HG03025 (cell line): ENCODE measurements at regions not wholly inside any gene's neighbourhood (a gene's known extent, or its start where the extent isn't known, plus 50 kb on each side); places are given as distances from the start of the nearest gene placed in this dataset.
"Not testable (repeated sequence)": the region's sequence is repeated elsewhere in the genome, so short reads cannot be mapped to it uniquely, and the experiment has no call there.

Experiments used
- ATAC-seq: cut with Tn5 transposase; IDR thresholded peaks from one replicate; pipeline ENCODE4 v1.9.1; 2021; ENCODE audit warnings: mild to moderate bottlenecking, moderate library complexity; ENCODE audit not compliant: unreplicated experiment, low FRiP score

DNA sequence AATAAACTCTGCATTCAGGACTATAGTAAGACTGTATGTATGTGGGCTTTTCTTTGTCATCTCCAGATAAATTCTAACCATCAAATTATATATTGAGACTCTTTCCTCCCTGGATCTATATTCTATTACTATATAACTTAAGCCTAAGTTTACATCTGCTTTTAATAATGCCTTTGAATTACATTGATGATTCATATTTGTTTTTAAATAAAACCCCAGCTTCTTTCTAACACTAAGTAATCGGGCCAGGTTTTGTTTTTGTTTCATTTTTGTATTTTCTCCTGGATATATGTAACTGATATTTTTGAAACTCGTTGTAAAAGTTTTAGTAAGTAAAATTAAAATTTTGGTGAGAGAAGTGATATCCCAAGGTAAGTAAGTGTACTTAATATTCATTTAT, 1599.1 kb downstream of the PCDH9 start:
- ATAC-seq, result no peak

DNA sequence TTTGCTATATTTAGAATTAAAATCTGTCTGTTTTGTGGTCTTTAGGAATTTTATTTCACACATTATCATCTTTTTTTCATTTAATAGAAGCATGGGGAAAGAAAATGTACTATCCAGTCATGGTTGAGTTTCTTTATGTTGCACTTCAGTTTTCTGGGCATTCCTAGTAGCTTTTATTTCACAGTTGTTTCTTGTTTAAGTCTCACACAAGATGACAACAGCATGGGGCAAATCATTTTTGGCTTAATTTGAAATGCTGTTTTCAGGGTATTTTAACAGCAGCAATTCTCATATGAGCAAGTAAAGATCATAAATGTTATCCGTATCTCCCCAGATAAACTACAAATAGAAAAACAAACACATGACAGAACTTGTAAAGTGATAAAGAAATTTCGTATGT, 1600.2 kb downstream of the PCDH9 start:
- no peak for ATAC-seq

DNA sequence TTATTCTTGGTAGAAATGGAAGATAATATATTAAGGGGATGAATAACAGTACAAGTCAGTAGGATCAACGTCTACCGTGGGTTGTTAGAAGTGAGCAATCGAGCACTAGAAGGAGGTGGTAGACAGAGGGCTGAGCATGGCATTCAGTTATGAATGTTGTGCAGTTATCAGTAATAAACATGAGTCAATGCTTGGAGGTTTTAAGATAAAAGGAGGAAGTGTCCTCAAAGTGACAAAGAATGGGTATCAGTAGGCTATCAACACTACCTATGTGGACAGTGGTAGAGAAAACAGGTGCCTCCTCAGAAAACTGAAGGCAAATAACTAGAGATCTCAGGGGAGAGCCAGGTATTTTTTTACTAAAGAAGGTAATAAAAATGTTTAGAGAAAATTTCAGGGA, 1607.0 kb downstream of the PCDH9 start:
- no peak for ATAC-seq

DNA sequence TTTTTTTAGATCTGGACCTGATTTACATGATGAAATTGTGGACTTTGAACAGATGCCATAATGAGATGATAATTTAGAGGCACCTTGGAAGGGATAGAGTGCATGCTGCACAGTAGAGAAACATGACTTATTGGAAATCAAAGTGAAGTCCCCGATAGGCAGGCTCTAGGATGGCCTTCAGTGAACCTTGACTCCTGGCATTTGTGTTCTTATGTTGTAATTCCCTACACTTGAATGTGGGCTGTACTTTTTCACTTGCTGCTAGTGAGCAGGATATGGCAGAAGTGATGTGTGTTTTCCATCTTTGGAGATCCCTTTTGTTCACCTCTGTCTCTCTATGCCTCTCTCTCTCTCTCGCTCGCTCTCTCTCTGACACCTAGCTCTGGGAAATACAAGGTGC, 1614.6 kb downstream of the PCDH9 start:
- ATAC-seq, result no peak

DNA sequence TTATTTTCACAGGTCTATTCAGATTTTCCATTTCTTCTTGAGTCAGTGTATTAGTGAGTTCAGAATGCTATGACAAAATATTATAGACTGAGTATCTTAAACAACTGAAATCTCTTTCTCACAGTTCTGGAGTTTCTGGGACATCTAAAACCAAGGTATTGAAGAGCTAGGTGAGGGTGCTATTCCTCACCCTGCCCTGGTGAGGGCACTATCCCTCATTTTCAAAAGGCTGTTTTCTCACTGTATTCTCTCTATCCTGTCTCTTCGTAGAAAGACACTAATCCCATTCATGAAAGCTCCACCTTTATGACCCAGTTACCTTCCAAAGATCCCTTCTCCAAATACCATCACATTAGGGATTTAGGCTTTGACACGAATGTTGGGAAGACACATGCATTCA, 1617.1 kb downstream of the PCDH9 start:
- no peak for ATAC-seq

DNA sequence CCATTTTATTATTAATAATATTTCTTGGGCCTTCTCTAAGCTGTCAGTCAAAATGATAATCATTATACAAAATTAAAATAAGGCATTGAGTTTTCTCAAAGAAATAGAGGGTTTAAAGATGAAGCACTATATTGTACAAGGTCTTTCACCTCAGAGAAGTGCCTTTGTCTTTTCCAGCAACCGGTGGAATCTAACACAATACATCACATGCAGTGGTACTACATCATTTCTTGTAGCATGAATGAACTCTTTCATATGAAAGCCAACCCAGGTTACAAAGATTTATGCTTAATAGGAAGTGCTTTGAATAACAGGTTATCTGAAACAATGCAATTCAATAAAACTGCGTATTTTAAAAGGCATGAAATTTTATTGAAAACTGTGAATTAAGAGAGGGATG, 1620.8 kb downstream of the PCDH9 start:
- no peak for ATAC-seq

DNA sequence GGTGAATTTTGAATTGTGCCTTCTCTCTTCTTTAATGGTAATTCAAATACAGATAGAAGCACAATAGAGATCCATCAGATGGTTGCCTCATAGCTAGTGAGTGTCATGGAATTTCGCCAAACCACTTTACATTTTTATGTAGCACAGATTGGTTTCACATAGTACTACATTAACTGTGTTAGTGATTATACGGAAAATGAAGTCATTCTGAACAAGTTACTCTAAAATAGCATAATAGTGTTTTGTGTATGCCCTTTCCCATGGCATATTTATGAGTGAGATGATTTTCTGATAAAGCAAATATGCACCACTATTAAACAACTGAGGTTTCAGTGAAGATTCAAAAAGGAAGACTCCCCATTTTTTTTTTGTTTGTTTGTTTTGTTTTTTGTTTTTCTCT, 1623.5 kb downstream of the PCDH9 start:
- no peak for ATAC-seq

DNA sequence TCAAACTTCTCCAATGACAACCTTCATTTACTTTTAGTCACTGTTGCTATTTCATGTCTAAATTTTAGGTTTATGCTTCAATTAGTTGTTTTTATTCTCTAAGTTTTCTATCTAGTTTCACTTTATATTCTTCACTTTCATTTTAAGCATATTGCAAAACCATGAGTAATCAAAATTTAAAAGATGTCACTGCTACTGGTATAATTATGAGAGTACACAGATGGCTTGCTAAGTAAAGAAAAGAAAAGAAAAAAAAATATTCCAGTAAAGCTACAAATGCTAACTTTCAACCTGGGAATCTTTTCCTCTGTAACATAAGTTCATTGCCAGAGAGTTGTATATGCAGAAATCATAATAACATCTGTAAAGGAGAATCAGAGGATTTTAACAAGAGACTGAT, 1624.7 kb downstream of the PCDH9 start:
- no peak for ATAC-seq

DNA sequence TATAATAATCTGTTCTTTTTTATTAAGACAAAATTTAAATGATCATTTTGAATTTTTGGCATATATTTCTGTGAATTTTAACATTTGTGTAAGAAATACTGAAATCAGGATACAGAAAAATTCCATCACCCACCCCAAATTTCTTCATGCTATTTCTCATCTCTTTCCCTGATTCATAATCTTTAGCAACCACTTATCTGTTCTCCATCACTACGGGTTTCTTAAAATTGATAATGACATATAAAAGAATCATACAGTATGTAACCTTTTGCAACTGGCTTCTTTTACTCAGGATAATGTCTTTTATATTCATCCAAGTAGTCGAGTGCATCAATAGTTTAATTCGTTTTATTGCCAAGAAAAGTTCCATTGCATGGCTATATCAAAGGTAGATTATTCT, 1627.0 kb downstream of the PCDH9 start:
- no peak for ATAC-seq

DNA sequence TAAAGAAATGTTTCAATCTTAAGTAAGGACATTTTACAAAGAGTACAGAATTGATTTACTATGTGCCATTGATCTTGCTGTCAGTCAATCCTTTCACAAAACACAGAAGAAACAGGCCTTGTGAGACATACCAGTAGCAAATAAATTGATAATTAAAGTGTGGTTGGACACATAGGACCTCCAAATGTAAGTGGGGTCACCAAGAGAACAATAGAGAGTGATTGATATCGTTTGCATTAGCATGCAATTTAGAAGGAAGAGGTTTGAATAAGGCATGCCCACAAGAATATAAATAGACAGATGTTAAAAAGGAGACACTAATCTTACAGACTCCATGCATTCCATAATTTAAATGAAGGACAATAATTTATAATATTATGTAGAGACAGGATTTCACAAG, 1628.3 kb downstream of the PCDH9 start:
- no peak for ATAC-seq

DNA sequence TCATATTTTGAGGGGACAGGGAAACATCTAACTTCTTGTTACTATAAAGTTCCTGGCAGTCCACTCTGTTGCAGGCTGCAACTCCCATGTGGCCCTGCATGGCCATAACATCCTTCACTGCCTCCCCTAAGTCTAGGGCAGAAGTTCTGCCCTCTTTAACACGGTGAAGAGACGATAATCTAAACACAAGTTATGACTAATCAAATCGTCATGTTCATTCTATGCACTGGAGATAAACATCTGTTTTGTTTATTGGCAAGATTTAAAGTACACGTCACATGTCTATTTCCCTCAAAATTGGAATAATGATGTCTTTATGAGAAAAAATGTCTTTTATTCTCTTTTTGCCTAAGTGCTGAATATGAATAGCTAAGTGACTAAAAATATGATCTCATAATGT, 1629.4 kb downstream of the PCDH9 start:
- ATAC-seq, result no peak

DNA sequence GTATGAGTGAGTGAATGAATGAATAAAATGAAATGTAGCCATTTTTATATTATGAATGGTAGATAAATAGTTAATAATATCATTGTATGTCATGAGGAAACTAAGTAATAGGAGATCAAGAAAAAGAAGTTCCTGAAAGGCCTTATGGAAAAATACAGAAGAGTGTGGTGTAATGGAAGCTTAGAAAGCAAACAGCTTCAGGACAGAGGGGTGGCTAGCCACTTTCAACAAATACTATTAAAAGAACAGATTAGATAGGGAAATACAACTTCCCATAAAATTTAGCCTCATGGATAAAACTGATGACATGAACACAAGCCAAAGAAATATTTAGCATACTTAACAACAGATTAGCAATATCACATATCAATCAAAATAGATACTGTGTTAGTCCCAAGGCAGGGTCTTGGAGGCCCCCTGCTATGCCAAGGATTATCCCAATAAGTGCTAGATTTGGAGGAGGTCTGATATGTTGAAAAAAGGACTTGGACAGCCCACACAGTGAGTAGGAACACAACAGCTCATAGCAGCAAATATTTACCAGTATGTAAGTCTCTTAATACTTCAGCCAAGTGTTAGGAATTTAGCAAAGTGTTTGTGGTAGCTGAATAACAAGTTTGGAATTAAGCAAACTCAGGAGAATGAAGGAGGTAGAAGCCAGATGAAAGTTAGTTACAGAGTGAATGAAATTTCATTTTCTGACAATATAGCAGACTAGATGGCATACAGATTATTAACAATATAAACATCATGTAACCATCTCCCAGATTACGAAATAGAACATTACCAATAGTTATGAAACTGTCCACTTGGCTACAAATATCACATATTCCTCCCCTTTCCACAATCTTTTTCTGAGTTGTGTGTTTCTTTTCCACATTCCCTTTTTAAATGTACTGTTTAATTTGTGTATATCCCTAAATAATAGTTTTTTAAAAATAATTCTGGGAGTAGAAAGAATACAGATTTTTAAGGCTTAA, 1632.0 kb downstream of the PCDH9 start:
- ATAC-seq, result no peak

DNA sequence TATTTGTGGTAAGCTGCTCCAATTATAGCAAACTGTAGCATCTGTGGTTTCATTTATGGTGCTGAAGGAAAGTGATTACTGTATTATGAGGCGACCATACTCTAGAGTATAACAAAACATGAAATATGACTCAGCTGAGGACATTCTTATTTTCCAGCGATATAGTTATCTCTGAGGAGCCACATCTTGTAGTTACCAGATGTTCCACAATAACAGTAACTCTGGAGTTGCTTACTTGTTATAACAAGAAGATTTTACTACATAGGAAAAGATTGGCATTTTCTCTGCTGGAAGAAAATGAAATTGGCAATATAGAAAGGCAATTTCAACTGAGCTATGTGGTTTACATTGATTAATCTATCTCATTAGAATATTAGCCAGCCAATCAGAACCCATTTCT, 1634.2 kb downstream of the PCDH9 start:
- ATAC-seq, result no peak

DNA sequence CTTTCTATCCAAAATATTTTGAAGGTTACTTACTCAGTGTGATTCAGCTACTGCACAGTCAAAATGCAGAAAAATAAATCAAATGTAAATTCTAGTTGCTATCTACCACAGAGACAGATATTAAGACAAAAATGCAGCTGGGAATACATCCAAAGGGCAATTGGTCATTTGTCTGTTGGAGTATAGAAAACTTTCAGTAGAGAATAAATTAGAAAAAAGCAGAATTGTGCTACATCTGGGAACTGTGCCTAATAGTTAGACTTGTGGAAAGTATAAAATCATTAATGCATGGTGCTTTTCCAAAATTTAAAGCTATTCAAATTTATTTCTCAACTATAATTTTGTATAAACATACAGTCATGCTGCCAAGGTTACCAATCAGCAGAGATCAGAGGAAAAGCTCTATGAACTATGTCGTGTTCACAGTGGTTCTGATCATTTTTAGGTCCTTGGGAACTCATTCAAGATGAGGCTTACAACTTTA, 1635.8 kb downstream of the PCDH9 start:
- no peak for ATAC-seq

DNA sequence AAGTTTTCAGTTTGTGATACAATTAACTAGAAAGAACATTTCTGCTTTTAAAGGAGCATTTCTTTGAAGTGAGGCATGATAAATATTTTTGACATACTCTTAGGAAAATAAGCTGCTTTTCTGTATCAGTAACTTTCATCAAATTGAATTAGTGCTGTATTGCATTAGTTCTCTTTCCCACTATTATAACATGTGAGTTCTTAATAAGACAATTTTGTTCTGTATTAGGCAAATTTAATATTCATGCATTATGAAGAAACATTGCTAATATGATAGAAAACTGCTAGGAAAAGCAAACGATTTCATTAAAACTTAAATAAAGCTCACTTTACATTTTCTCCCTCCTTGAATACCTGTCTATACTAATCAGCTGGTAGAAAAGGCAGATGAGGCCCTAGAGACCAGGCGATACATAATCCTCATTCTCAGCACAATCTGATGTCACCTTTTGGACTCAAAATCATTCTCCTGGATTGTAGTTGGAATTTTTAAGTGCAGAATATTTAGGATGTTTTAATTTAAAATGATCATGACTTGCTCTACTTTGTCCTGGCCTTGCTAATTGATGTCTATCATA, 1636.8 kb downstream of the PCDH9 start:
- no peak for ATAC-seq

DNA sequence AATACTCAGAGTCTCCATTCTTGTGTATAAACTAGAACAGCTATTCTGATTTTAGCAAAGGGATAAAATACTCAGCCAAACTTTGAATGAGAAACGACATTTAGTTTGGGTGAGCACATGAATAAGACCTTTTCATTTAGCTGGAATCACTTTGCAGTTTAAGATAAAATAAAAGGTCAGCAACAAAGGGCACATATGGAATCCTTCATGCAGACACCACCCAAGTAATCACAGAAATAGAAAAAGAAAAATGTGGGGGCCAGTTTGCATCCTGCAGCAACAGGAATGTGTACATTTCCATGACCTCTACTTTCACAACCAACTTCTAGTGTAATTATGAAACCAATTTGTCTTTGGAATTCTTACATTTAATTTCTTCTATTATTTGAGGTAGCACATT, 1637.4 kb downstream of the PCDH9 start:
- ATAC-seq, result no peak

DNA sequence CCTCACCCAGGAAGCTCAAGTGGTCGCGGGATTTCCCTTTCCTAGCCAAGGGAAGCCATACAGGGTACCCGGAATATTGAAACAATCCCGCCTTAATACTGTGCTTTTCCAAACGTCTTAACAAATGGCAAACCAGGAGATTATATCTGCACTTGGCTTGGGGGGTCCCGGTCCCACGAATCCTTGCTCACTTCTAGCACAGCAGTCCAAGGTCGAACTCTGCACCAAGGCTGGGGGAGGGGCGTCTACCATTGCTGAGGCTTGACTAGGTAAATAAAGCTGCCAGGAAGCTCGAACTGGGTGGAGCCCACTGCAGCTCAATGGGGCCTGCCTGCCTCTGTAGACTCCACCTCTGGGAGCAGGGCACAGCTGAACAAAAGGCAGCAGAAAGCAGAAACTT, 1644.8 kb downstream of the PCDH9 start:
- ATAC-seq, result no peak

DNA sequence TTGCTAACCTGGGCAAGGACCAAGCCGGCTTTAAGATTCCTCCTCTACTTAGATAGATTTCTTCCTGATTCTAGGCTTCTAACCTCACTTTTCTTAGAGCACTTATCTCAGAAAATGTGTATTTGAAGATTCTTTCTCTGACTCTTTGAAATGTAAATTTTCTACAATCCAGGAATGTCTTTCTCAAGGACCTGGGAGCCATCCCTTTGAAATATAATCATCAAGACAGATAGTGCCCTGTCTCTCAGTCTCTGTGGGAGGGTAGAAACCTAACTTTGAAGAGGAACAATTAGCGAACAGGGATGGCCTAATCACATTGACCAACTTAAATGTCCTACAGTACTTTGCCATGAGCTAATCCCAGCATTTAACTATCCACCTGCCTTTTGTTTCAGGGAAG, 1646.0 kb downstream of the PCDH9 start:
- no peak for ATAC-seq

DNA sequence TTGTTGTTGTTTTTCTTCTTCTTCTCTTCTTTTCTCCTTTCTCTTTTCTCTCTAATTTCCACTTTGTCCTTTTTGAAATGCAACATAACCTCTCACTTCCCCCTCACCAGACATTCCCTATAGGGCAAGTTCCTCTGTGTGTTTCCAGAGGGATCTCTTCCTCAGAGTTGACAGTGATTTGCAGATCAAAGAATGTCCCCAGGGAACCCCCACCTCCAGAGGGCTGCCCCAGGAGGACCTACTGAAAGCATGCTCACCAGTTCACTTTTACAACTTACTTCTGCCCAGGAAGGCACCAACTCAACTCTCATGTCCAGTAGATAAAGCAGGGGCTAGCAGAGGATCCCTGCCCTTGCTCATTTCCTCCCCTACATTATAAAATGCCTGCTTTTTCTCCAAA, 1648.0 kb downstream of the PCDH9 start:
- ATAC-seq, result no peak

DNA sequence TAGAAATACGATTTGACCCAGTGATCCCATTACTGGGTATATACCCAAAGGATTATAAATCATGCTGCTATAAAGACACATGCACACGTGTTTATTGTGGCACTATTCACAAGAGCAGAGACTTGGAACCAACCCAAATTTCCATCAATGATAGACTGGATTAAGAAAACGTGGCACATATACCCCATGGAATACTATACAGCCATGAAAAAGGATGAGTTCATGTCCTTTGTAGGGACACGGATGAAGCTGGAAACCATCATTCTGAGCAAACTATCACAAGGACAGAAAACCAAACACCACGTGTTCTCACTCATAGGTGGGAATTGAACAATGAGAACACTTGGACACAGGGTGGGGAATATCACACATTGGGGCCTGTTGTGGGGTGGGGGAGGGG, 1665.6 kb downstream of the PCDH9 start:
- ATAC-seq, result not testable (repeated sequence)

DNA sequence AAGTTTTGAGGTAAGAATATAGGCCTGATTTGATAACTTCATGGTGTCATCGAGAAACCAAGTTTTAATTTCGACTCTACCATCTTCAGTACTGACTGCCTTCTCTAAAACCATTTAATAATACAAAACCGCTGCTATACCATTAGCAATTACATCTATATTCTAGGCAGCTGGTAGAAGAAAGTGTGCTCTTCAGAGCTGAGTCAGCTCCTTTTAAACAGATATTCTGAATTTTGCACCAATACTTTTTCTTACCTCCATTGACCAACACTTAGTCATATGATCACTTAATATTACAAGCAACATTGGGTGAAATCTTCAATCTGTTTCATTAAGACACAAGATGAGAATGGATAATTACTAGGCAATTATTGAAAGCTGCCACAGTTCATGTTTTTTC, 1667.8 kb downstream of the PCDH9 start:
- ATAC-seq, result no peak

DNA sequence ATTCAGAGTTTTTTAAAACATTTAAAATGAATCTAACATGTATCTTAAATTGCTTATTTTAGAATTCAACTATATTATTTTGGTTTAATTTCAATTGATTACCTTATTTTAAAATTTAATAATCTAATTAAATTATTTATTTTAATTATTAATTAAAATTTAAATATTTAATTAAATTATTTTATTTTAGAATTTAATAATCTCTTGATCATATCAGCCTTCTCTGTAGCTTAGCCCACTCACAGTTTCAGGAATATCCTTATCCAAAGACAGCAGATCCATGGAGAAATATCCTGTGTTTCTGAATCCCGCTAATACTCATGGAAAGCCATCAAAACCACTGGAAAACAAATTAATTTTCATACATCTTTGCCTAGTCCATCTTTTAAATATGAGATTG, 1669.2 kb downstream of the PCDH9 start:
- no peak for ATAC-seq
